Small intestine (tissue), 7 donors: ENCODE measurements at regions not wholly inside any gene's neighbourhood (a gene's known extent, or its start where the extent isn't known, plus 50 kb on each side); places are given as distances from the start of the nearest gene placed in this dataset.
"Not testable (repeated sequence)": the region's sequence is repeated elsewhere in the genome, so short reads cannot be mapped to it uniquely, and the experiment has no call there.

Experiments
- DNase-seq, 2 donors: peaks; one replicate each; pipeline versions ENCODE4 v3.0.0 to v3.0.0-alpha.2; 2013
- FAIRE-seq: peaks from 2 replicates; lab custom pipeline; 2012; peaks lifted over from hg19 to GRCh38; lab: Jason Lieb, UNC
- H3K27ac ChIP-seq, 3 donors: one replicate each; pipeline ENCODE4 v1.5.1; 2013; ENCODE audit warnings: low read length in 2 of 3, mild to moderate bottlenecking in 2 of 3, control low read depth in 1 of 3, inconsistent platforms in 1 of 3, low read depth in 1 of 3, moderate library complexity in 1 of 3
- H3K27me3 ChIP-seq, 3 donors: one replicate each; pipeline ENCODE4 v1.6.1; 2013; ENCODE audit warnings: low read length in 3 of 3, inconsistent platforms in 1 of 3; ENCODE audit not compliant: control insufficient read depth in 3 of 3, insufficient read depth in 3 of 3
- H3K36me3 ChIP-seq, 3 donors: one replicate each; pipeline ENCODE4 v1.6.1; 2013; ENCODE audit warnings: low read length in 3 of 3, inconsistent platforms in 1 of 3, low read depth in 1 of 3, mild to moderate bottlenecking in 1 of 3, moderate library complexity in 1 of 3; ENCODE audit not compliant: control insufficient read depth in 3 of 3, insufficient read depth in 2 of 3
- H3K4me1 ChIP-seq, 3 donors: one replicate each; pipeline ENCODE4 v1.6.1; 2013; ENCODE audit warnings: low read length in 2 of 3, inconsistent platforms in 1 of 3, low read depth in 1 of 3, mild to moderate bottlenecking in 1 of 3, moderate library complexity in 1 of 3; ENCODE audit not compliant: control insufficient read depth in 3 of 3, insufficient read depth in 2 of 3
- H3K4me3 ChIP-seq, 3 donors: one replicate each; pipeline ENCODE4 v1.5.1; 2013; ENCODE audit warnings: low read length in 3 of 3, control low read depth in 1 of 3, inconsistent platforms in 1 of 3, low read depth in 1 of 3, mild to moderate bottlenecking in 1 of 3, moderate library complexity in 1 of 3
- H3K9me3 ChIP-seq, 2 donors: one replicate each; pipeline ENCODE4 v1.6.1; 2013; ENCODE audit warnings: low read depth in 1 of 2, low read length in 1 of 2; ENCODE audit not compliant: control insufficient read depth in 2 of 2, insufficient read depth in 1 of 2
- WGBS, 3 donors: extraction: QIAGEN DNeasy Blood & Tissue Kit; methylation state at CpG; one replicate each; pipeline ENCODE4 v1.1.7; 2013; 5-methylcytosine and 5-hydroxymethylcytosine counted together
- donor health status: healthy with polysubstance abuse.
- donor health status: control.
- donor health status: control.
- donor health status: Bipolar disorder and iron deficiency.
- donor health status: healthy.

GRCh38 chrY:17511984-17512383 lies 368.0 kb downstream of the CDY2B start:
- not testable (repeated sequence) for FAIRE-seq, H3K9me3 ChIP-seq, H3K4me1 ChIP-seq, DNase-seq, H3K27me3 ChIP-seq, H3K4me3 ChIP-seq, H3K27ac ChIP-seq, H3K36me3 ChIP-seq
- no CpG with 5 or more reads among the region's 3 CpGs for WGBS, 3 donors

DNA sequence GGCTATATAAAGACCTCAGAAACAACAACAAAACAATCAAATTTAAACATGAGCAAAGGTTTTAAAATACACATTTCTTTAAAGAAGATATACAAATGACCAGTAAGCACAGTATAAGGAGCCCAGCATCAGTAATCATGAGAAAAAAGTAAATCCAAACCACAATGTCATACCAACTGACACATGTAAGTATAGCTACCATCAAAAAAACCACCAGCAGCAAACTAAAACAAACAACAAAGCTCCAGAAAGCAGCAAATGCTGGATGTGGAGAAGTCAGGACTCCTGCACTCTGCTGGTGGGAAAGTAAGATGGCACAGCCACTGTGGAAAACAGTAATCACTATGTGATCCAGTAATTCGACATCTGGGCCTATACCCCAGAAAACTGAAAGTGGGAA lies 368.5 kb downstream of the CDY2B start:
- not testable (repeated sequence) for DNase-seq, H3K27ac ChIP-seq, H3K4me3 ChIP-seq, H3K27me3 ChIP-seq, H3K9me3 ChIP-seq, H3K36me3 ChIP-seq, H3K4me1 ChIP-seq
- FAIRE-seq: peak; percentile 82
- WGBS, 3 donors: no CpG with 5 or more reads among the region's 1 CpG

DNA sequence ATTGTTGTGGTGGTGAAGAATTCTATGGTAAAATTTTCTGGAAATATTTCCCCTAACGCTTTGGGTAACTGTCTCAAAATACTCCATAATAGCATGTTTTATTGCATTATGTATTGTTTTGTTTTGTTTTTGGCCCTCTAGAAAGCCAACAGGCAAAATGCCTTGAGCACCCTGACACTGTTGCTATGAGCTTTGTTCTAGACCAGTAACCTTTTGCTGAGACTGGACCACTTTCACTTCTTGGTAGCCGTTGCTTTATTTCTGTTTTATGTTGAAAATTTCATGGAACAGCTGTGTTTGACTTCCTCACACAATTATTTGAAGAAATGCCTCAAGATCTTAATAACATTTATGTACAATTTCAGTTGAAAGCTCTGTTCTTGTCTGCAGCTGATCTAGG lies 374.2 kb downstream of the CDY2B start:
- WGBS, 3 donors: no CpG with 5 or more reads among the region's 2 CpGs
- H3K27ac ChIP-seq, H3K4me3 ChIP-seq, H3K36me3 ChIP-seq, DNase-seq, H3K4me1 ChIP-seq, H3K27me3 ChIP-seq, H3K9me3 ChIP-seq: not testable (repeated sequence)
- peak; percentile 51 for FAIRE-seq

DNA sequence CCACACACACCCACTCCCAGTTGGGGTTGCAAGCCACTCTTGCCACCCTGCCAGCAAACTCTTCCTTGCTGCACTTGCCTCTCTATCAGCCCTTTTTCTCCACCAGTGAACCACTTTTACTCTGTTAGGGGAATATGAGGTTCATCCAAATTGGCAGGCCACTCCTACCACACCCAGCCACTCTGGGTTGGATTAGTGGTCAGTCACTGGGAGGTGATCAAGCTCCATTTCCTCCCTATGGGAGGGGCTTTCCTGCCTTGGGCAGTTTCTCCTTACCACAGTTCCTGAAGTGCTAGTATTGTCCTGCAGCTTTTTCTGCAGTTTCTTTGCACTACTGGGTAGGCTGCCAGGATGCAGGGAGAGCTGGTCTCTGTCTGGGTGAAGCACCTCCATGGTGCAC lies 395.3 kb downstream of the CDY2B start:
- not testable (repeated sequence) for H3K27ac ChIP-seq, DNase-seq, H3K4me1 ChIP-seq, H3K9me3 ChIP-seq, H3K27me3 ChIP-seq, H3K4me3 ChIP-seq, H3K36me3 ChIP-seq, FAIRE-seq

- no CpG with 5 or more reads among the region's 2 CpGs for WGBS, 3 donors
Measured at GRCh38 chrY:17484157-17484556, 395.9 kb downstream of the CDY2B start.

DNA sequence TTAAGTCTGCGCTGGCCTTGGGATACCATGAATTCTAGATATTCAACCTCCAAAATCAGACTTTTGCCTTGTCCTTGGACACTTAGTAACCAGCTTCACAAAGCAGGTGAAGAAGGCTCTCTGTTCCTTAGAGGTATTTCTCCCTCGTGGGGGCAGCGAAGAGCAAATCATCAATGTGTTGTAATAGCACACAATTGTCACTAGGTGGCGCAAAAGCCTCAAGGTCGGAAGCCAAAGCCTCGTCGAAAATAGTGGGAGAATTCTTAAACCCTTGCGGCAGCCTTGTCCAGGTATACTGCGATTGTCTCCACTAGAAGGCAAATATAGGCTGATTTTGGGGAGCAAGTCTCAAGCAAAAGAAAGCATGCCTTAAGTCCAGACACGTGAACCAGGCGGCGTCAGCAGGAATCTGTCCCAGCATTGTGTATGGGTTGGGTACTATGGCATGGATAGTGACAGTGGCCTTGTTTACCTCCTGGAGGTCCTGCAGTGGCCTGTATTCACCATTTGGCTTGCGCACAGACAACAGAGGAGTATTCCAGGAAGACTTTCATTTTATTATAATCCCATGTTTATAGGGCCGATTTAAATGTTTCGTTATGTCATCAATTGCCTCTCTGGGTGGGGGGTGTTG lies 398.5 kb downstream of the CDY2B start:
- FAIRE-seq, H3K36me3 ChIP-seq, DNase-seq, H3K4me1 ChIP-seq, H3K27me3 ChIP-seq, H3K9me3 ChIP-seq, H3K4me3 ChIP-seq, H3K27ac ChIP-seq: not testable (repeated sequence)
- WGBS, 3 donors: no CpG with 5 or more reads among the region's 15 CpGs

More at GRCh38 chrY:17484157-17484556, 395.9 kb downstream of the CDY2B start:
- H3K27me3 ChIP-seq, H3K36me3 ChIP-seq, H3K27ac ChIP-seq, DNase-seq, FAIRE-seq, H3K4me3 ChIP-seq, H3K9me3 ChIP-seq, H3K4me1 ChIP-seq: not testable (repeated sequence)

- not testable (repeated sequence) for FAIRE-seq, H3K27me3 ChIP-seq, H3K36me3 ChIP-seq, H3K4me1 ChIP-seq, H3K27ac ChIP-seq, H3K9me3 ChIP-seq, DNase-seq, H3K4me3 ChIP-seq
- no CpG with 5 or more reads among the region's 3 CpGs for WGBS, 3 donors
Measured at GRCh38 chrY:17472068-17472467, 408.0 kb downstream of the CDY2B start.

DNA sequence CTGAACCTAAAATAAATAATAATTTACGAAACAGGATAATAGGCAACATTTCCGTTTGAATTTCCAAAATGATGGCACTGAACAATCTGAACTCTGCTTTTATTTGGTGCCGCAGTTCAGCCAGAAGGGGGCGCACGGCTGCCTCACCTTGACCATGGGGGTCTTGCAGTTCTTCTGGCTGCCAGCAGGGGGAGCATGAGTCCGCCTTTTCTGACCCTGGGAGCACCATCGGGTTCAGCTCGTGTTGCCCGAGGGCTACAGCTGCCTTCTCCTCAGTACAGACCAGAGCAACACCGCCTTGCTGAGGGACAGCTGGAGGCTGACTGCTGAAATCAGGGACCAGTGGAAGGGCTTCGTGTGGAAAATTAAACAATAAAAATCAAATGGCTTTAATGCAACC lies 420.3 kb downstream of the CDY2B start:
- not testable (repeated sequence) for FAIRE-seq, H3K27me3 ChIP-seq, DNase-seq, H3K4me3 ChIP-seq, H3K27ac ChIP-seq, H3K4me1 ChIP-seq, H3K36me3 ChIP-seq, H3K9me3 ChIP-seq
- no CpG with 5 or more reads among the region's 11 CpGs for WGBS, 3 donors

DNA sequence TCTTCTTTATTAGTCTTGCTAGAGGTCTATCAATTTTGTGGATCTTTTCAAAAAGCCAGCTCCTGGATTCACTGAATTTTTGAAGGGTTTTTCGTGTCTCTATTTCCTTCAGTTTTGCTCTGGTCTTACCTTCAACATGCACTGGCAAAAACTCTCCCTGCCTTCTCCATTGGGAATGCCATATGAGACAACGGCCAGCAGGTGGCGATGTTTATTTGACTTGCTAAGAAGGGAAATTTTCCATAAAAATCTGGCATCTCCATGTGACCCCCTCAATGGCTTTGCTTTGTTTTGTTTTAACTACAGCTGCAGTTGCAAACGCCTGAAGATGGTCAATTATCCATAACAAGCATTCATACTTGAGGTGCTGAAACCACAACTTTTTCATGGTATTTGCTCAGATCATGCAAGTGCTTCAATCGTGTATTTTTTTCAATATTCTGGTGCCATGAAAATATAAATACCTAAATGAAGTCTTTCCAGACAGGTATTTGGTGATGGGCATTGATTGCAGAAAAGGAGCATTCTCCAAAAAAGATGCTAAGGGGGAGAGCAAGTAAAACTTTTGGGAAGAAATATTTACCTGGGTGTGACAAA lies 449.4 kb downstream of the CDY2B start:
- H3K36me3 ChIP-seq: no peaks in the 10 kb centered on the region
- no peaks in the 10 kb centered on the region for H3K9me3 ChIP-seq
- no peak overlapping the region for H3K27ac ChIP-seq
- FAIRE-seq (no peak), DNase-seq (peak in 1 of 2 donors; percentile 0)
- H3K4me3 ChIP-seq: no peak overlapping the region
- no peaks in the 10 kb centered on the region for H3K27me3 ChIP-seq
- WGBS, 3 donors: 17 to 30% methylated on average over 5 of the region's 5 CpGs; no CpG with 5 or more reads in 1 of the 3 donors
- no peaks in the 10 kb centered on the region for H3K4me1 ChIP-seq
